Tibial nerve (tissue), 4 donors: ENCODE measurements at regions not wholly inside any gene's neighbourhood (a gene's known extent, or its start where the extent isn't known, plus 50 kb on each side); places are given as distances from the start of the nearest gene placed in this dataset.

Experiments
- DNase-seq, 2 donors: peaks; one replicate each; pipeline ENCODE4 v3.0.0-alpha.2; 2019; ENCODE audit warnings: low spot score in 2 of 2
- H3K27ac ChIP-seq, 4 donors: fragments of 200-600 bp; sonication (generic) in 3 of 4; one replicate each; pipeline ENCODE4 v1.5.1; 2017 to 2019; ENCODE audit warnings: mild to moderate bottlenecking in 1 of 4
- H3K27me3 ChIP-seq, 2 donors: fragments of 200-600 bp; sonication (generic) in 1 of 2; one replicate each; pipeline versions ENCODE4 v1.5.1 to v1.6.0; 2017 to 2019
- H3K36me3 ChIP-seq, 3 donors: fragments of 200-600 bp; sonication (generic); one replicate each; pipeline ENCODE4 v1.5.1; 2018 to 2019
- H3K4me1 ChIP-seq, 4 donors: fragments of 200-600 bp; sonication (generic) in 3 of 4; one replicate each; pipeline ENCODE4 v1.5.1; 2017 to 2019
- H3K4me3 ChIP-seq, 4 donors: fragments of 200-600 bp; sonication (generic) in 3 of 4; one replicate each; pipeline ENCODE4 v1.5.1; 2017 to 2019; ENCODE audit warnings: mild to moderate bottlenecking in 1 of 4, moderate library complexity in 1 of 4
- H3K9me3 ChIP-seq, 4 donors: fragments of 200-600 bp; sonication (generic) in 3 of 4; one replicate each; pipeline ENCODE4 v1.5.1; 2017 to 2019
- EP300 ChIP-seq, 2 donors: sonication (generic); formaldehyde crosslinking; IDR thresholded peaks; one replicate each; pipeline ENCODE4 v1.6.1; 2017; ENCODE audit warnings: antibody characterized with exemption in 2 of 2, mild to moderate bottlenecking in 1 of 2
- POLR2A ChIP-seq, 2 donors: fragments of 450-650 bp; IDR thresholded peaks; one replicate each; pipeline ENCODE4 v1.6.1; 2017; ENCODE audit warnings: antibody characterized with exemption in 2 of 2, mild to moderate bottlenecking in 2 of 2, moderate library complexity in 2 of 2
- WGBS, 2 donors: methylation state at CpG; one replicate each; pipeline ENCODE4 v1.1.5; 2018; 5-methylcytosine and 5-hydroxymethylcytosine counted together
- TF ChIP-seq, protein P1 (sequence below), 5 experiments: fragments of 200-600 bp in 3 of 5; fragments of 450-650 bp in 2 of 5; sonication (generic) in 3 of 5; IDR thresholded peaks; one replicate each; pipeline ENCODE4 v1.5.1; 2016 to 2019; ENCODE audit warnings: antibody characterized with exemption in 5 of 5, mild to moderate bottlenecking in 3 of 5, moderate library complexity in 2 of 5

DNA sequence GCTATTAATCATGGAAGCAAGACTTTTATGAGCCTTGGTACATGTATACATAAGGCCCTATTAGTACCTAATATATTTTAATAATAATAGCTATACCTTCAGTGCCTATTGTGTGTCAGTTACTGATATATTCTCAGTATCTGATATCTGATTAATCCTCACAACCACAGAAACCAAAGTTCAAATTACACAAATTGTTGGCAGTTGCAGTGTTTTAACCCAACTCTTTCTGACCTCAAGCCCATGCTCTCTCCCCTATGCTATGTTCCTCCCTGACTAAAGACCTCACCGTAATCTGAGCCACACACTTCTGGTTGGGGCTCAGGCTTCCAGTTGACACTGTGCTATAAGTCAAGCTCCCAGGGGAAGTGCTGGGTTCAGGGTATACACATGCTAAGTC is 214.4 kb downstream of the SPTSSA start:
- Histone ChIP-seq H3K27ac (no peak overlapping the region), H3K9me3 (no peaks in the 10 kb centered on the region), H3K36me3 (no peaks in the 10 kb centered on the region), H3K4me1 (no peaks in the 10 kb centered on the region), H3K27me3 (no peaks in the 10 kb centered on the region), H3K4me3 (no peak overlapping the region)
- no peak for DNase-seq
- TF ChIP-seq EP300 (IDR thresholded peaks at IDR 0.05) (no peak), POLR2A (IDR thresholded peaks at IDR 0.05) (no peak)
- TF ChIP-seq, protein P1, sequence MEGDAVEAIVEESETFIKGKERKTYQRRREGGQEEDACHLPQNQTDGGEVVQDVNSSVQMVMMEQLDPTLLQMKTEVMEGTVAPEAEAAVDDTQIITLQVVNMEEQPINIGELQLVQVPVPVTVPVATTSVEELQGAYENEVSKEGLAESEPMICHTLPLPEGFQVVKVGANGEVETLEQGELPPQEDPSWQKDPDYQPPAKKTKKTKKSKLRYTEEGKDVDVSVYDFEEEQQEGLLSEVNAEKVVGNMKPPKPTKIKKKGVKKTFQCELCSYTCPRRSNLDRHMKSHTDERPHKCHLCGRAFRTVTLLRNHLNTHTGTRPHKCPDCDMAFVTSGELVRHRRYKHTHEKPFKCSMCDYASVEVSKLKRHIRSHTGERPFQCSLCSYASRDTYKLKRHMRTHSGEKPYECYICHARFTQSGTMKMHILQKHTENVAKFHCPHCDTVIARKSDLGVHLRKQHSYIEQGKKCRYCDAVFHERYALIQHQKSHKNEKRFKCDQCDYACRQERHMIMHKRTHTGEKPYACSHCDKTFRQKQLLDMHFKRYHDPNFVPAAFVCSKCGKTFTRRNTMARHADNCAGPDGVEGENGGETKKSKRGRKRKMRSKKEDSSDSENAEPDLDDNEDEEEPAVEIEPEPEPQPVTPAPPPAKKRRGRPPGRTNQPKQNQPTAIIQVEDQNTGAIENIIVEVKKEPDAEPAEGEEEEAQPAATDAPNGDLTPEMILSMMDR (IDR thresholded peaks at IDR 0.05), result no peak
- WGBS, 2 donors, result 47 to 68% methylated on average over 1 of the region's 1 CpG

DNA sequence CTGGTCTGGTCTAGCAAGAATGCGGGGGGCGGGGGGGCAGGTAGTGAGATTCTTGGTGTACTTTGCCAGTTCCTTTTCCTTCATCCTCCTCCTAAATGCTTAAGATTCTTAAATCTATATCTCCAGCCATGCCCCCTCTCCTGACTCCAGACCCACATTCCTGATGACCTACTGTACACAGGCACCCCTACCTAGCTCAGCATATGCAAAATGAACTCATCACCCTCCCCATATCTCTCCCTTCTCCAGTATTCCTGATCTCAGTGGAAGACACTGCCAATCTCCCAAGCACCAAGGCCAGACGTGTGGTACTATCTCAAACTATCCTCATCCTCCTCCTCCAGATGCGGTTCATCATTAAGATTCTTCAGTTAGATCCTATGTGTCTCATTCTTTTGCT is 215.8 kb downstream of the SPTSSA start:
- Histone ChIP-seq H3K36me3 (no peaks in the 10 kb centered on the region), H3K27ac (no peak overlapping the region), H3K4me3 (no peak overlapping the region), H3K27me3 (no peaks in the 10 kb centered on the region), H3K9me3 (no peaks in the 10 kb centered on the region), H3K4me1 (no peaks in the 10 kb centered on the region)
- WGBS, 2 donors, result 64 to 92% methylated on average over 4 of the region's 4 CpGs
- DNase-seq, result no peak
- TF ChIP-seq EP300 (IDR thresholded peaks at IDR 0.05) (no peak), POLR2A (IDR thresholded peaks at IDR 0.05) (no peak)
- TF ChIP-seq, protein P1 (IDR thresholded peaks at IDR 0.05), result no peak

DNA sequence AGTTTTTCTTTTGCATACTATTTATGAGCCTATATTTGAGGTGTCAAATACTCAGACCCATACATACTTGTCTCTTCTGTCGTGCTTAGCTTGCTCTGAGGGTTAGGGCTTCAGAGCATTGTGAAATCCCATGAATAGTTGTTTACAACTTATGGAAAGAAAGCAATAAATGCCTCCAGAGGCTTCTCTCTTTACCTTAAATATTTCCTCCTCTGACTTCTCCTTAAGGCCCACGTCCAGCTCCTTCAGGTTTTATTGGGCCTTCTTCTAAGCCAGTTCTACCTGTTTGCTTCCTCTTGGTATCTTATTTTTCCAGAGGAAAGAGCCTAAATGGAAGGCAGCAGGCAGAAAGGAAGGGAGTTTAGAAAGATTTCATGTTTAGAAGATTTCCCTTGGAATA is 218.6 kb downstream of the SPTSSA start:
- Histone ChIP-seq H3K27ac (no peak overlapping the region), H3K27me3 (no peaks in the 10 kb centered on the region), H3K4me1 (no peaks in the 10 kb centered on the region), H3K9me3 (no peaks in the 10 kb centered on the region), H3K36me3 (no peaks in the 10 kb centered on the region), H3K4me3 (no peak overlapping the region)
- 49 to 50% methylated on average over 2 of the region's 2 CpGs for WGBS, 2 donors
- TF ChIP-seq, protein P1 (IDR thresholded peaks at IDR 0.05), result no peak
- TF ChIP-seq EP300 (IDR thresholded peaks at IDR 0.05) (no peak), POLR2A (IDR thresholded peaks at IDR 0.05) (no peak)
- no peak for DNase-seq

DNA sequence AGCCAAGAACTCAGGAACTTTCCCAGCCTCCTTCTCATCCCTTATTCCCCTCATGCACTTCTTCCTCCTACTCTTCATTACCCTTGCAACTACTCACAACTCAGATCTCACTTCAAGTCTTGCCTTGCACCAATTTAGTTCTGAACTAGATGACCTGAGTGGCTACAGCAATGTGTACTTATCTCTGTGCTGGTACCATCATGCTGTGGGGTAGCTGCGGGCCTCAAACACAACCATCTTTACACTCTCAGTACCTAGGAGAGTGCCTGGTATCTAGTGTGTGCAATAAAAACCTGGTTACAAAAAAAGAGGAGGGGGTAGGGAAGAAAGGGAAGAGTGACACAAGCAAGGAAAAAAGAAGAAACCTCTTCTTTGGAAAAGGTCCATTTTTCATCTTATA is 219.0 kb downstream of the SPTSSA start:
- Histone ChIP-seq H3K4me3 (no peak overlapping the region), H3K4me1 (no peaks in the 10 kb centered on the region), H3K36me3 (no peaks in the 10 kb centered on the region), H3K9me3 (no peaks in the 10 kb centered on the region), H3K27ac (no peak overlapping the region), H3K27me3 (no peaks in the 10 kb centered on the region)
- TF ChIP-seq, protein P1 (IDR thresholded peaks at IDR 0.05), result no peak
- TF ChIP-seq POLR2A (IDR thresholded peaks at IDR 0.05), result no peak
- TF ChIP-seq EP300 (IDR thresholded peaks at IDR 0.05), result no peak
- 78 to 90% methylated on average over 1 of the region's 1 CpG for WGBS, 2 donors
- DNase-seq, result no peak

DNA sequence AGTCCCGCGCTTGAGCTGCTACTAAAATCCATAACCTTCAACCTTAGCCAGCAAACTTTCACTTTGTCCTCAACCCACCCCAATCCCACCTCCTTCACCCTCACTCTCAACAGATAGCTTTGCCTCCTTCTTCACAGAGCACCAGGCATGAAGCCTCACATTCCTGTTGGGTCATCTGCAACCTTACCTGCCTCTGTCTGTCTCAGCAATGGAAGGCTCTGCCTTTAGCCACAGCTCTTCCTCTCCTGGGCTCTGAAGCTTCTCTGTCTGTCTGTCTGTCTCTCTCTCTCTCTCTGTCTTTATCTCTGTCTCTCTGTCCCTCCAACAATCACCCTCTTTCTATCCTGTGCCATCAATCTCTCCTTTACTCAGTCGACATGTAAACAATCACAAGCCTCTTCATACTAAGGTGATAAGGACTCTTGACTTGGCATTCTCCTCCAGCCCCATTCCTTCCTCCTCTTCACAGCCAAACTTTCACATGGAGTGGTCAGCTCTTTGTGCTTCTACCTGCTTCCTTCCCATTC is 220.8 kb downstream of the SPTSSA start:
- H3K27ac ChIP-seq, result no peak overlapping the region

More for the DNA sequence above, 220.8 kb downstream of the SPTSSA start:
- Histone ChIP-seq H3K9me3 (no peaks in the 10 kb centered on the region), H3K4me1 (no peaks in the 10 kb centered on the region), H3K36me3 (no peaks in the 10 kb centered on the region), H3K4me3 (no peak overlapping the region), H3K27me3 (no peaks in the 10 kb centered on the region)
- TF ChIP-seq EP300 (IDR thresholded peaks at IDR 0.05), result no peak
- TF ChIP-seq, protein P1 (IDR thresholded peaks at IDR 0.05), result no peak
- TF ChIP-seq POLR2A (IDR thresholded peaks at IDR 0.05), result no peak
- 90% methylated on average over 3 of the region's 3 CpGs for WGBS, 2 donors
- no peak for DNase-seq
